CD4-positive, alpha-beta T cell treated with Interleukin-1 beta for 1 hour (primary cell): ENCODE measurements at regions not wholly inside any gene's neighbourhood (a gene's known extent, or its start where the extent isn't known, plus 50 kb on each side); places are given as distances from the start of the nearest gene placed in this dataset.
"Not testable (repeated sequence)": the region's sequence is repeated elsewhere in the genome, so short reads cannot be mapped to it uniquely, and the experiment has no call there.

Experiments used
- DNase-seq, 2 donors: peaks; one replicate each; pipeline ENCODE4 v3.0.0-alpha.2; 2020 to 2022

GRCh38 chr21:35512346-35512745 is 463.2 kb upstream of the RUNX1 start:
- no peak for DNase-seq

GRCh38 chr21:35511696-35512162 is 462.6 kb upstream of the RUNX1 start:
- no peak for DNase-seq

- no peak for DNase-seq
These were observed 462.0 kb upstream of the RUNX1 start for GRCh38 chr21:35510957-35511695.

GRCh38 chr21:35510294-35510693 is 461.2 kb upstream of the RUNX1 start:
- no peak for DNase-seq

- DNase-seq, result peak in 1 of 2 donors; percentile 19
These were observed 460.1 kb upstream of the RUNX1 start for GRCh38 chr21:35509001-35509704.

GRCh38 chr21:35508139-35508888 is 459.2 kb upstream of the RUNX1 start:
- DNase-seq, result peak in 1 of 2 donors; percentile 50

- DNase-seq, result no peak
These were observed 458.2 kb upstream of the RUNX1 start for GRCh38 chr21:35507181-35507759.

GRCh38 chr21:35506771-35507170 is 457.7 kb upstream of the RUNX1 start:
- no peak for DNase-seq

- no peak for DNase-seq
These were observed 457.2 kb upstream of the RUNX1 start for GRCh38 chr21:35506352-35506751.

GRCh38 chr21:35504951-35505466 is 455.9 kb upstream of the RUNX1 start:
- DNase-seq, result no peak

- no peak for DNase-seq
These were observed 455.2 kb upstream of the RUNX1 start for GRCh38 chr21:35504277-35504676.

GRCh38 chr21:35503671-35504070 is 454.6 kb upstream of the RUNX1 start:
- DNase-seq, result no peak

GRCh38 chr21:35502821-35503220 is 453.7 kb upstream of the RUNX1 start:
- no peak for DNase-seq

- DNase-seq, result not testable (repeated sequence)
These were observed 448.4 kb upstream of the RUNX1 start for GRCh38 chr21:35497522-35497921.

- DNase-seq, result no peak
These were observed 443.0 kb upstream of the RUNX1 start for GRCh38 chr21:35491920-35492678.

- DNase-seq, result no peak
These were observed 442.0 kb upstream of the RUNX1 start for GRCh38 chr21:35491114-35491513.

- no peak for DNase-seq
These were observed 440.4 kb upstream of the RUNX1 start for GRCh38 chr21:35489389-35489980.

- DNase-seq, result no peak
These were observed 439.8 kb upstream of the RUNX1 start for GRCh38 chr21:35488946-35489345.

GRCh38 chr21:35485364-35485763 is 436.3 kb upstream of the RUNX1 start:
- no peak for DNase-seq

- DNase-seq, result no peak
These were observed 435.7 kb upstream of the RUNX1 start for GRCh38 chr21:35484851-35485250.

- no peak for DNase-seq
These were observed 434.9 kb upstream of the RUNX1 start for GRCh38 chr21:35484032-35484431.
